ENCODE measurements at regions not wholly inside any gene's neighbourhood (a gene's known extent, or its start where the extent isn't known, plus 50 kb on each side); places are given as distances from the start of the nearest gene placed in this dataset.

DNA sequence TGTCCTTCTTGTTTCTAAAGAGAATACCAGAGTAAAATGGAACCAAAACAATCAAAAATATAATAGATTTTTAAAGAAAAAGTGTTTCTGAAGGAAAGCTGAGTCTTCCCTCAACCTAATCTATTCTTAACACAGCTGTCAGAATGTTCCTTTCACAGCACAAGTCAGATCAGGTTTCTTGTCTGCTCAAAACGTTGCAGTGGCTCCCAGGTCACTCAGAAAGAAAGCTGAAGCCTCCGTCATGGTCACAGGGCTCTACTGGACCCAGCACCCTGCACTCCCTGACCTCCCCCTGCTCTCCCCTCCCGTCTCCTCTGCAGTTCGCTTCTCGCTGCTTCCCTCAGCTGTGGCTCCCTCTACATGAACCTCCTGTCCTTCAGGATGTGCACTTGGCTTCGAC is 90.7 kb upstream of the PTPRM start:
- H3K9me3 ChIP-seq (replicated peaks in 1 of 2; ENCODE audit: control insufficient read depth in 1 of 2, insufficient read depth in 1 of 2, low read length in 2 of 2), result no peaks in the 10 kb centered on the region
- no peak overlapping the region for H3K27ac ChIP-seq (ENCODE audit: low read depth in 1 of 2, low read length in 2 of 2)
- H3K4me1 ChIP-seq (ENCODE audit: control insufficient read depth in 1 of 2, insufficient read depth in 2 of 2, low read length in 2 of 2), result no peaks in the 10 kb centered on the region
- no peaks in the 10 kb centered on the region for H3K36me3 Mint-ChIP-seq
- no peak for TF ChIP-seq CTCF (IDR thresholded peaks at IDR 0.05)
- 75% methylated on average over 6 of the region's 6 CpGs for WGBS (ENCODE audit: insufficient coverage)
- H3K27me3 Mint-ChIP-seq (ENCODE audit: low read depth in 3 of 3), result peaks cover 2 to 7% (median 3%) of the 10 kb centered on the region in 3 donors
- H2AFZ ChIP-seq (ENCODE audit: insufficient read depth, low read depth, low read length, poor library complexity, severe bottlenecking), result no peak overlapping the region
- no peak overlapping the region for H3K4me3 ChIP-seq (replicated peaks in 1 of 3; ENCODE audit: low read depth in 2 of 3, low read length in 3 of 3)
- no peaks in the 10 kb centered on the region for H3K79me2 ChIP-seq (ENCODE audit: insufficient read depth, low read length)
- no peaks in the 10 kb centered on the region for H4K20me1 ChIP-seq (ENCODE audit: insufficient read depth, low read length)
- H3K9me3 Mint-ChIP-seq, result peaks cover 0 to 3% (median 0%) of the 10 kb centered on the region in 7 donors
- H3K9ac ChIP-seq (ENCODE audit: insufficient read depth, low read length, poor library complexity, severe bottlenecking), result no peak overlapping the region
- H3K27ac Mint-ChIP-seq, result no peak overlapping the region
- no peaks in the 10 kb centered on the region for H3K4me1 Mint-ChIP-seq
- H3K4me2 ChIP-seq (replicated peaks; ENCODE audit: extremely low read depth, low read length, poor library complexity, severe bottlenecking), result no peak overlapping the region
- no peak for DNase-seq
- H3K27me3 ChIP-seq (ENCODE audit: control insufficient read depth in 2 of 2, insufficient read depth in 2 of 2, low read length in 2 of 2), result no peaks in the 10 kb centered on the region
- intact Hi-C loops (cut with micrococcal nuclease), result no loop called here
- no peak overlapping the region for H3K4me3 Mint-ChIP-seq
- H3K36me3 ChIP-seq (replicated peaks in 1 of 2; ENCODE audit: control insufficient read depth in 1 of 2, insufficient read depth in 2 of 2, low read length in 2 of 2), result no peaks in the 10 kb centered on the region

DNA sequence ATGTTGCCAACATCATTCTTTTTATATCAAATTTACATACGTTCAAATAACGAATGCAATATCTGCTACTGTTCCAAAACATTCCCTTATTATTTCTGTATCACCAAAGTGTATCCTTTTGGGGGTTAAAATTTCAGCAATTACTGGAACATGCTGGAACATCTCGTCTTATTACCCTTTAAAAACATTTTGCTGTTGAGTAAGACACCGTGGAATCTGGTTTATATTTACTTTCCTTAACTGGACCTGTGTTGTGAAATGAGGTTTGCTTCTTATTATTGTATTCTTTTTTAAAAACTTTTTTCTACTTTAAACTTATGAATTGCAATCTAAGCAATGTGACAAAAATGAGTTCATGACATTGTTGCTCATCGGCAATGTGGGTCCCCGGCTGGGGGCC is 87.4 kb upstream of the PTPRM start:
- H3K36me3 Mint-ChIP-seq, result no peaks in the 10 kb centered on the region
- H3K36me3 ChIP-seq (replicated peaks in 1 of 2; ENCODE audit: control insufficient read depth in 1 of 2, insufficient read depth in 2 of 2, low read length in 2 of 2), result no peaks in the 10 kb centered on the region
- TF ChIP-seq CTCF (IDR thresholded peaks at IDR 0.05), result no peak
- no peak overlapping the region for H3K27ac Mint-ChIP-seq
- H3K27me3 Mint-ChIP-seq (ENCODE audit: low read depth in 3 of 3), result peaks cover 2 to 3% (median 3%) of the 10 kb centered on the region in 3 donors
- H4K20me1 ChIP-seq (ENCODE audit: insufficient read depth, low read length), result no peaks in the 10 kb centered on the region
- WGBS (ENCODE audit: insufficient coverage), result 92% methylated on average over 2 of the region's 6 CpGs
- intact Hi-C loops (cut with micrococcal nuclease), result no loop called here
- H2AFZ ChIP-seq (ENCODE audit: insufficient read depth, low read depth, low read length, poor library complexity, severe bottlenecking), result no peak overlapping the region
- H3K4me1 Mint-ChIP-seq, result no peaks in the 10 kb centered on the region
- H3K9me3 ChIP-seq (replicated peaks in 1 of 2; ENCODE audit: control insufficient read depth in 1 of 2, insufficient read depth in 1 of 2, low read length in 2 of 2), result no peaks in the 10 kb centered on the region
- H3K27me3 ChIP-seq (ENCODE audit: control insufficient read depth in 2 of 2, insufficient read depth in 2 of 2, low read length in 2 of 2), result no peaks in the 10 kb centered on the region
- no peak overlapping the region for H3K4me3 ChIP-seq (replicated peaks in 1 of 3; ENCODE audit: low read depth in 2 of 3, low read length in 3 of 3)
- H3K9me3 Mint-ChIP-seq, result peaks cover 0 to 3% (median 0%) of the 10 kb centered on the region in 7 donors
- H3K79me2 ChIP-seq (ENCODE audit: insufficient read depth, low read length), result no peaks in the 10 kb centered on the region
- no peak overlapping the region for H3K27ac ChIP-seq (ENCODE audit: low read depth in 1 of 2, low read length in 2 of 2)
- H3K4me3 Mint-ChIP-seq, result no peak overlapping the region
- DNase-seq, result no peak
- no peak overlapping the region for H3K4me2 ChIP-seq (replicated peaks; ENCODE audit: extremely low read depth, low read length, poor library complexity, severe bottlenecking)
- H3K4me1 ChIP-seq (ENCODE audit: control insufficient read depth in 1 of 2, insufficient read depth in 2 of 2, low read length in 2 of 2), result no peaks in the 10 kb centered on the region
- no peak overlapping the region for H3K9ac ChIP-seq (ENCODE audit: insufficient read depth, low read length, poor library complexity, severe bottlenecking)

Measured in CD14-positive monocyte (primary cell).